OCI-LY1 (cell line): ENCODE measurements at regions not wholly inside any gene's neighbourhood (a gene's known extent, or its start where the extent isn't known, plus 50 kb on each side); places are given as distances from the start of the nearest gene placed in this dataset.

ENCODE experiments used
- EZH2 ChIP-seq: fragments of 200-600 bp; sonication (generic), shearing (Covaris generic); IDR thresholded peaks from 2 replicates; pipeline ENCODE4 v1.8.0; 2017; ENCODE audit warnings: borderline replicate concordance, mixed run types, mild to moderate bottlenecking, antibody characterized with exemption, low read length, moderate library complexity, mixed read lengths
- TF ChIP-seq, protein P1 (sequence below): fragments of 200-600 bp; sonication (generic), shearing (Covaris generic); IDR thresholded peaks from 2 replicates; pipeline ENCODE4 v1.5.1; 2017; ENCODE audit warnings: mild to moderate bottlenecking, antibody characterized with exemption, low read length, moderate library complexity, mixed read lengths

DNA sequence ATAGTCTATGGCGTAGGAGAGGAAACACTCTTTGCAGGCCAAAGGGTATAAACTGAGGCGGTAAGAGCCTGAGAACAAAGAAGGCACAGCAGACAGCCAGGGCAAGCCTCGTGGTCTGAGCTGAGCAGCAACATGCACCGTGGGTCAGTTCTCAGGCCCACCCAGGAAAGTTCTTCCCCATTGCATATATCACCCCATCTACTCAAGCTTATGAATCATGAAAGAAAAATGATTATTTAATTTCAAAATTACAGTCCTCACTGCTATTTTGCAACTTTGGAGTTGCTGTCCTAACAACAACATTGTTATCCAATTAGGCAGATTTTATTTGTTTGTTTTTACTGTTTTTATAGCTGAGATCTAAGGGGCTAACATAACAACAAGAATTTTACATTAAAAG, 54.7 kb upstream of the RIOK3 start:
- TF ChIP-seq, protein P1, sequence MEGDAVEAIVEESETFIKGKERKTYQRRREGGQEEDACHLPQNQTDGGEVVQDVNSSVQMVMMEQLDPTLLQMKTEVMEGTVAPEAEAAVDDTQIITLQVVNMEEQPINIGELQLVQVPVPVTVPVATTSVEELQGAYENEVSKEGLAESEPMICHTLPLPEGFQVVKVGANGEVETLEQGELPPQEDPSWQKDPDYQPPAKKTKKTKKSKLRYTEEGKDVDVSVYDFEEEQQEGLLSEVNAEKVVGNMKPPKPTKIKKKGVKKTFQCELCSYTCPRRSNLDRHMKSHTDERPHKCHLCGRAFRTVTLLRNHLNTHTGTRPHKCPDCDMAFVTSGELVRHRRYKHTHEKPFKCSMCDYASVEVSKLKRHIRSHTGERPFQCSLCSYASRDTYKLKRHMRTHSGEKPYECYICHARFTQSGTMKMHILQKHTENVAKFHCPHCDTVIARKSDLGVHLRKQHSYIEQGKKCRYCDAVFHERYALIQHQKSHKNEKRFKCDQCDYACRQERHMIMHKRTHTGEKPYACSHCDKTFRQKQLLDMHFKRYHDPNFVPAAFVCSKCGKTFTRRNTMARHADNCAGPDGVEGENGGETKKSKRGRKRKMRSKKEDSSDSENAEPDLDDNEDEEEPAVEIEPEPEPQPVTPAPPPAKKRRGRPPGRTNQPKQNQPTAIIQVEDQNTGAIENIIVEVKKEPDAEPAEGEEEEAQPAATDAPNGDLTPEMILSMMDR = no peak
- TF ChIP-seq EZH2 = no peak
